ENCODE measurements at regions not wholly inside any gene's neighbourhood (a gene's known extent, or its start where the extent isn't known, plus 50 kb on each side); places are given as distances from the start of the nearest gene placed in this dataset.

GRCh38 chr18:52220062-52220591, 119.9 kb upstream of the DCC start:
- no TSS peak for BruUV-seq (replicated peaks)
- no peaks in the 10 kb centered on the region for H3K36me3 ChIP-seq (ENCODE audit: control insufficient read depth, insufficient read depth, low read length)
- ATAC-seq (no peak), FAIRE-seq (no peak), DNase-seq (ENCODE audit: extremely low read depth in 1 of 4, low spot score in 3 of 4) (no peak)
- ChIA-PET CTCF (ENCODE audit: low intra/inter-chr PET ratio) (no interaction called here), POLR2A (no interaction called here)
- no peaks in the 10 kb centered on the region for H3K9me1 ChIP-seq (ENCODE audit: control insufficient read depth, insufficient read depth, low read length)
- intact Hi-C loops (cut with micrococcal nuclease), result no loop called here
- in situ Hi-C loops (cut with MboI), result no loop called here
- no peak overlapping the region for H3K4me2 ChIP-seq (ENCODE audit: insufficient read depth, low read length)
- H3K4me1 ChIP-seq (replicated peaks in 1 of 2; ENCODE audit: control insufficient read depth in 2 of 2, insufficient read depth in 2 of 2, low read length in 2 of 2), result no peaks in the 10 kb centered on the region
- H3K9ac ChIP-seq (ENCODE audit: insufficient read depth in 1 of 2, low read depth in 2 of 2, low read length in 2 of 2), result no peak overlapping the region
- no peaks in the 10 kb centered on the region for H3K9me3 ChIP-seq (replicated peaks; ENCODE audit: control insufficient read depth, insufficient read depth, low read depth, low read length)
- TF ChIP-seq ZNF253 (CRISPR knock-in tag; conservative IDR thresholded peaks at IDR 0.05) (no peak), HEY1 (CRISPR knock-in tag; IDR thresholded peaks at IDR 0.05; ENCODE audit: borderline replicate concordance) (no peak)
- no peak overlapping the region for H3K27ac ChIP-seq (ENCODE audit: extremely low read depth, low read depth, low read length)
- H3K79me2 ChIP-seq (ENCODE audit: control insufficient read depth, insufficient read depth, low read length), result no peaks in the 10 kb centered on the region
- no peak overlapping the region for H2AFZ ChIP-seq (ENCODE audit: low read depth, low read length)
- H3K4me3 ChIP-seq, result no peak overlapping the region
- no peaks in the 10 kb centered on the region for H4K20me1 ChIP-seq (replicated peaks; ENCODE audit: control insufficient read depth, insufficient read depth, low read length)
- 14% methylated on average over 1 of the region's 1 CpG for whole genome bisulfite sequencing (ENCODE audit: insufficient coverage, low coverage, missing lambda C conversion rate)
- no peaks in the 10 kb centered on the region for H3K27me3 ChIP-seq (ENCODE audit: control insufficient read depth in 2 of 2, insufficient read depth in 2 of 2, low read length in 2 of 2)

DNA sequence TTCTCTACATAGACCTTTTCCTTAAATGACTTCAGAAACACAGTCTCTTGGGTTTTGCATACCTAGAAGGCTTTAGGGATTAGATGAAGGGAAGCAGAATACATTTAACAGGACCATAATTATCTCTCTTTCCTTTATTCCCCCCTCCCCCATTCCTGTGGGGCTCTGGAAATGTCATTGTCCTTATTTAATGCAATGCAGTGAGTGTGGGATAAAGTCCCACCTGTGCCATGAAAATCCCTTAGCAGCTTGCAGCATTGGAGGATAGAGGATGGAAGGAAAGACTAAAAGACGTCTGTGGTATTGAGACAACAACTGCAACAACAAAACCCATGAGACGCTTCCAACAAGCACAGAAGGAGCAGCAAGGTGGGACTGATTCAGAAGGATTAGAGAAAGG, 117.8 kb upstream of the DCC start:
- intact Hi-C loops (cut with micrococcal nuclease), result no loop called here
- CTCF ChIA-PET (ENCODE audit: low intra/inter-chr PET ratio), result no interaction called here
- FAIRE-seq, result no peak

More for the DNA sequence above, 117.8 kb upstream of the DCC start:
- H4K20me1 ChIP-seq (replicated peaks; ENCODE audit: control insufficient read depth, insufficient read depth, low read length), result no peaks in the 10 kb centered on the region
- in situ Hi-C loops (cut with MboI), result no loop called here
- H3K27ac ChIP-seq (ENCODE audit: extremely low read depth, low read depth, low read length), result no peak overlapping the region
- no peak overlapping the region for H2AFZ ChIP-seq (ENCODE audit: low read depth, low read length)
- H3K79me2 ChIP-seq (ENCODE audit: control insufficient read depth, insufficient read depth, low read length), result no peaks in the 10 kb centered on the region
- H3K36me3 ChIP-seq (ENCODE audit: control insufficient read depth, insufficient read depth, low read length), result no peaks in the 10 kb centered on the region
- H3K4me1 ChIP-seq (replicated peaks in 1 of 2; ENCODE audit: control insufficient read depth in 2 of 2, insufficient read depth in 2 of 2, low read length in 2 of 2), result no peaks in the 10 kb centered on the region
- H3K9ac ChIP-seq (ENCODE audit: insufficient read depth in 1 of 2, low read depth in 2 of 2, low read length in 2 of 2), result no peak overlapping the region
- ATAC-seq (no peak), DNase-seq (ENCODE audit: extremely low read depth in 1 of 4, low spot score in 3 of 4) (no peak)
- no peak for TF ChIP-seq ELF2 (CRISPR knock-in tag; IDR thresholded peaks at IDR 0.05)
- no peak for TF ChIP-seq CAMTA2 (CRISPR knock-in tag; conservative IDR thresholded peaks at IDR 0.05)
- TF ChIP-seq ZBTB7A (IDR thresholded peaks at IDR 0.05; ENCODE audit: borderline replicate concordance, control insufficient read depth, low read depth, low read length), result no peak
- TF ChIP-seq TOE1 (IDR thresholded peaks at IDR 0.05; ENCODE audit: borderline replicate concordance), result no peak
- no peak for TF ChIP-seq TOE1 (CRISPR knock-in tag; IDR thresholded peaks at IDR 0.05; ENCODE audit: borderline replicate concordance, low read depth)
- TF ChIP-seq RAD21 (CRISPR knock-in tag; conservative IDR thresholded peaks at IDR 0.05 in 1 of 2, IDR thresholded peaks at IDR 0.05 in 1 of 2), result no peak
- no peak for TF ChIP-seq PRPF4 (IDR thresholded peaks at IDR 0.05; ENCODE audit: insufficient read depth, low read depth, low read length, poor library complexity, severe bottlenecking)
- no peak for TF ChIP-seq XRCC4 (IDR thresholded peaks at IDR 0.05; ENCODE audit: extremely low read depth, insufficient read depth, insufficient read length)
- TF ChIP-seq, protein P1, sequence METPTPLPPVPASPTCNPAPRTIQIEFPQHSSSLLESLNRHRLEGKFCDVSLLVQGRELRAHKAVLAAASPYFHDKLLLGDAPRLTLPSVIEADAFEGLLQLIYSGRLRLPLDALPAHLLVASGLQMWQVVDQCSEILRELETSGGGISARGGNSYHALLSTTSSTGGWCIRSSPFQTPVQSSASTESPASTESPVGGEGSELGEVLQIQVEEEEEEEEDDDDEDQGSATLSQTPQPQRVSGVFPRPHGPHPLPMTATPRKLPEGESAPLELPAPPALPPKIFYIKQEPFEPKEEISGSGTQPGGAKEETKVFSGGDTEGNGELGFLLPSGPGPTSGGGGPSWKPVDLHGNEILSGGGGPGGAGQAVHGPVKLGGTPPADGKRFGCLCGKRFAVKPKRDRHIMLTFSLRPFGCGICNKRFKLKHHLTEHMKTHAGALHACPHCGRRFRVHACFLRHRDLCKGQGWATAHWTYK (CRISPR knock-in tag; IDR thresholded peaks at IDR 0.05), result no peak
- BruUV-seq (replicated peaks), result no TSS peak
- POLR2A ChIA-PET, result no interaction called here
- 0% methylated on average over 1 of the region's 2 CpGs for WGBS (ENCODE audit: insufficient coverage, low coverage, missing lambda C conversion rate)
- no peak overlapping the region for H3K4me2 ChIP-seq (ENCODE audit: insufficient read depth, low read length)
- no peaks in the 10 kb centered on the region for H3K9me1 ChIP-seq (ENCODE audit: control insufficient read depth, insufficient read depth, low read length)
- H3K9me3 ChIP-seq (replicated peaks; ENCODE audit: control insufficient read depth, insufficient read depth, low read depth, low read length), result no peaks in the 10 kb centered on the region
- no peak overlapping the region for H3K4me3 ChIP-seq
- H3K27me3 ChIP-seq (ENCODE audit: control insufficient read depth in 2 of 2, insufficient read depth in 2 of 2, low read length in 2 of 2), result no peaks in the 10 kb centered on the region

Data from K562 (cell line).